A549 (cell line): ENCODE measurements at regions not wholly inside any gene's neighbourhood (a gene's known extent, or its start where the extent isn't known, plus 50 kb on each side); places are given as distances from the start of the nearest gene placed in this dataset.

Source experiments
- ATAC-seq, 2 experiments: fragments of 200-7000 bp in 1 of 2; fragments of >200 bp in 1 of 2; cut with Nextera tagmentation in 1 of 2; cut with Tn5 transposase in 1 of 2; 3 replicates each; pipeline versions ENCODE4 v1.8.0 to v1.9.1; 2018 to 2020; ENCODE audit warnings: mild to moderate bottlenecking in 1 of 2, moderate library complexity in 1 of 2
- CTCF ChIA-PET: fragments of 300-600 bp; sonication (Branson Sonifier 250); formaldehyde crosslinking; extraction: SDS; loops from one replicate; lab custom pipeline; 2021; ENCODE audit warnings: antibody characterized with exemption, inconsistent platforms; lab: Yijun Ruan, JAX
- POLR2A ChIA-PET: fragments of 350-600 bp; formaldehyde crosslinking; extraction: SDS; loops from one replicate; lab custom pipeline; 2021; ENCODE audit warnings: antibody characterized with exemption, inconsistent platforms; lab: Yijun Ruan, JAX
- DNase-seq, 2 experiments: peaks; one replicate each; pipeline versions ENCODE4 v3.0.0 to v3.0.0-alpha.2; 2011 to 2016; ENCODE audit warnings: low read depth in 1 of 2, low spot score in 1 of 2
- FAIRE-seq: peaks from 2 replicates; lab custom pipeline; 2011; peaks lifted over from hg19 to GRCh38; lab: Jason Lieb, UNC
- H3K27ac ChIP-seq, 2 experiments: fragments of >200 bp; sonication (Bioruptor Twin); formaldehyde crosslinking; 3 replicates each; pipeline ENCODE4 v1.5.1; 2016 to 2017
- H3K4me1 ChIP-seq: fragments of >200 bp; sonication (Bioruptor Twin); formaldehyde crosslinking; 3 replicates; pipeline ENCODE4 v1.6.1; 2016
- H3K4me2 ChIP-seq: fragments of >200 bp; sonication (Bioruptor Twin); formaldehyde crosslinking; 3 replicates; pipeline ENCODE4 v1.6.1; 2016
- H3K4me3 ChIP-seq: fragments of >200 bp; sonication (Bioruptor Twin); formaldehyde crosslinking; 3 replicates; pipeline ENCODE4 v1.5.1; 2016
- H3K9me3 ChIP-seq: fragments of >200 bp; sonication (Bioruptor Twin); formaldehyde crosslinking; 3 replicates; pipeline ENCODE4 v1.6.1; 2016
- CBX8 ChIP-seq: fragments of 200-600 bp; sonication (generic); IDR thresholded peaks from 2 replicates; pipeline ENCODE4 v1.6.1; 2016
- CEBPB ChIP-seq, 2 experiments: fragments of >200 bp in 1 of 2; sonication (Bioruptor Twin) in 1 of 2; formaldehyde crosslinking in 1 of 2; IDR thresholded peaks; 2 replicates each; pipeline ENCODE4 v1.6.1; 2012 to 2016
- CHD4 ChIP-seq: fragments of 200-600 bp; sonication (generic); IDR thresholded peaks from 2 replicates; pipeline ENCODE4 v1.6.1; 2016; ENCODE audit warnings: antibody characterized with exemption, mild to moderate bottlenecking, borderline replicate concordance
- EHF ChIP-seq: fragments of 250-450 bp; sonication (Bioruptor Pico); IDR thresholded peaks from 2 replicates; pipeline ENCODE4 v1.5.0; 2020; ENCODE audit warnings: mild to moderate bottlenecking
- EHMT2 ChIP-seq: fragments of 200-600 bp; sonication (generic); IDR thresholded peaks from 2 replicates; pipeline ENCODE4 v1.6.1; 2016; ENCODE audit warnings: antibody characterized with exemption, low read depth, mild to moderate bottlenecking, moderate library complexity
- ELK1 ChIP-seq: fragments of 150-350 bp; IDR thresholded peaks from 2 replicates; pipeline ENCODE4 v1.6.1; 2014; ENCODE audit warnings: low read depth, mild to moderate bottlenecking, low read length
- EP300 ChIP-seq, 2 experiments: fragments of >200 bp; sonication (Bioruptor Twin); formaldehyde crosslinking; IDR thresholded peaks; 2 replicates in 1 of 2; 3 replicates in 1 of 2; pipeline ENCODE4 v1.6.1; 2016 to 2017
- ESRRA ChIP-seq: fragments of 150-350 bp; IDR thresholded peaks from 2 replicates; pipeline ENCODE4 v1.6.1; 2014; ENCODE audit warnings: mild to moderate bottlenecking, low read length, borderline replicate concordance
- FOSB ChIP-seq: fragments of 250-450 bp; sonication (Bioruptor Pico); IDR thresholded peaks from 2 replicates; pipeline ENCODE4 v1.5.0; 2020; ENCODE audit warnings: mild to moderate bottlenecking, moderate library complexity
- FOSL2 ChIP-seq, 2 experiments: fragments of 450-650 bp in 1 of 2; fragments of >200 bp in 1 of 2; sonication (Bioruptor Twin) in 1 of 2; formaldehyde crosslinking; IDR thresholded peaks; 2 replicates each; pipeline versions ENCODE4 v1.5.0 to v1.6.1; 2016 to 2020; ENCODE audit warnings: mild to moderate bottlenecking in 1 of 2, moderate library complexity in 1 of 2
- GATA3 ChIP-seq: IDR thresholded peaks from 2 replicates; pipeline ENCODE4 v1.6.1; 2012; ENCODE audit warnings: borderline replicate concordance
- MAFK ChIP-seq: fragments of 450-650 bp; IDR thresholded peaks from 2 replicates; pipeline ENCODE4 v1.6.1; 2014; ENCODE audit not compliant: partially characterized antibody
- MAZ ChIP-seq: fragments of 150-350 bp; IDR thresholded peaks from 2 replicates; pipeline ENCODE4 v1.6.1; 2014; ENCODE audit warnings: antibody characterized with exemption, low read depth, low read length, borderline replicate concordance
- NFE2L2 ChIP-seq: fragments of 150-350 bp; conservative IDR thresholded peaks from 2 replicates; pipeline ENCODE4 v1.6.1; 2014; ENCODE audit warnings: low read length
- PHF8 ChIP-seq: fragments of 200-600 bp; sonication (generic); IDR thresholded peaks from 2 replicates; pipeline ENCODE4 v1.6.1; 2016; ENCODE audit warnings: low read depth, mild to moderate bottlenecking, antibody characterized with exemption, moderate library complexity, borderline replicate concordance
- POLR2A ChIP-seq: IDR thresholded peaks from 2 replicates; pipeline ENCODE4 v1.6.1; 2012; ENCODE audit warnings: mild to moderate bottlenecking, low read length
- POLR2AphosphoS2 ChIP-seq: conservative IDR thresholded peaks from 2 replicates; pipeline ENCODE4 v1.6.1; 2012; ENCODE audit warnings: low read length, improper control_type of control experiment, inconsistent platforms
- RAD21 ChIP-seq, 2 experiments: fragments of >200 bp in 1 of 2; sonication (Bioruptor Twin) in 1 of 2; formaldehyde crosslinking in 1 of 2; IDR thresholded peaks in 1 of 2; conservative IDR thresholded peaks in 1 of 2; 2 replicates in 1 of 2; 3 replicates in 1 of 2; pipeline ENCODE4 v1.6.1; 2012 to 2018; ENCODE audit warnings: inconsistent platforms in 1 of 2
- SMC3 ChIP-seq: fragments of >200 bp; sonication (Bioruptor Twin); formaldehyde crosslinking; IDR thresholded peaks from 3 replicates; pipeline ENCODE4 v1.6.1; 2018; ENCODE audit warnings: inconsistent platforms
- SREBF2 ChIP-seq: fragments of 450-650 bp; IDR thresholded peaks from 2 replicates; pipeline ENCODE4 v1.6.1; 2014; ENCODE audit warnings: mild to moderate bottlenecking, moderate library complexity
- TP53 ChIP-seq: fragments of 250-450 bp; sonication (Bioruptor Pico); IDR thresholded peaks from 2 replicates; pipeline ENCODE4 v1.5.0; 2021; ENCODE audit warnings: mild to moderate bottlenecking, moderate library complexity
- ZC3H11A ChIP-seq: fragments of 450-650 bp; IDR thresholded peaks from 2 replicates; pipeline ENCODE4 v1.6.1; 2014; ENCODE audit warnings: antibody characterized with exemption, mild to moderate bottlenecking
- ZNF302 ChIP-seq: fragments of 250-450 bp; sonication (Bioruptor Pico); IDR thresholded peaks from 2 replicates; pipeline ENCODE4 v1.9.0; 2021; ENCODE audit warnings: inconsistent platforms, mild to moderate bottlenecking, moderate library complexity
- WGBS: methylation state at CpG from one replicate; pipeline ENCODE4 v1.1.6; 2017; ENCODE audit errors: missing lambda C conversion rate; 5-methylcytosine and 5-hydroxymethylcytosine counted together
- TF ChIP-seq, protein P1 (sequence below): fragments of >200 bp; sonication (Bioruptor Twin); formaldehyde crosslinking; IDR thresholded peaks from 2 replicates; pipeline ENCODE4 v1.6.1; 2016
- TF ChIP-seq, protein P2 (sequence below): fragments of >200 bp; sonication (Bioruptor Twin); formaldehyde crosslinking; IDR thresholded peaks from 3 replicates; pipeline ENCODE4 v1.5.1; 2016
- TF ChIP-seq, protein P3 (sequence below): IDR thresholded peaks from 2 replicates; pipeline ENCODE4 v1.6.1; 2012; ENCODE audit warnings: low read depth, borderline replicate concordance
- TF ChIP-seq, protein P4 (sequence below): fragments of 450-650 bp; IDR thresholded peaks from 2 replicates; pipeline ENCODE4 v1.6.1; 2014; ENCODE audit warnings: antibody characterized with exemption

DNA sequence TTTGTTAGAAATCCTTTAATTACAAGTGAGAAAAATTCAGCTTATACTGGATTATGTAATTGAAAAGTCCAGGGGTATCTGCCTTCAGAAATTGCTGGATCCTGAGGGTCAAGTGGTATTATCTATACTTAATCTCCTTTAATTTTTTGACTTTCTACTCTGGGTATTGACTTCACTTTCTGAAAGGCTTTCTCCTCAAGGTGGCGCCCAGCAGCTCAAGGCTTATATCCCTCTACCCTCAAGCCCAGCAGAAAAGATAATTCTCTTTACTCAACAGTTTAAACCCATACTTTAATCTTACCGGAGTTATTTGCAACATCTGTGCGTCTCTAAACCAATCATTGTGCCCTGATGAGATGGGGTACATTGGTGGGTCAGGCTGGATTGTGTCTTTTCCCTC is 129.5 kb downstream of the LARP7 start:
- DNase-seq = peak in 1 of 2 experiments; percentile 23

DNA sequence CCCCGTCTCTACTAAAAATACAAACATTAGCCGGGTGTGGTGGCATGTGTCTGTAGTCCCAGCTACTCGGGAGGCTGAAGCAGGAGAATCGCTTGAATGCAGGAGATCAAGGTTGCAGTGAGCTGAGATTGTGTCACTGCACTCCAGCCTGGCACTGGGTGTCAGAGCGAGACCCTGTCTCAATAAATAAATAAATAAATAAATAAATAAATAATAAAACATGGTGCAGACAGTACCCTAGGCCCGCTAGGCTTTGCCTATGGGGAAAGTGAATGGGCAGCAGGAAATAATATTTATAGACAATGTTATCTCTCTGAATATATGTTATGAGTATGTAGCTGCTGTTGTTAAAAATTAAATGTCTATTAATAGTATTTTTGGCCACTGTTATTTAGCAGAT is 130.4 kb downstream of the LARP7 start:
- ATAC-seq (no peak), FAIRE-seq (no peak), DNase-seq (no peak)
- ChIA-PET CTCF (no interaction called here), POLR2A (no interaction called here)
- Histone ChIP-seq H3K4me2 (no peak overlapping the region), H3K4me1 (no peaks in the 10 kb centered on the region), H3K4me3 (no peak overlapping the region), H3K9me3 (no peaks in the 10 kb centered on the region), H3K27ac (no peak overlapping the region)
- 51% methylated on average over 5 of the region's 6 CpGs for WGBS
- TF ChIP-seq ESRRA (no peak), TP53 (CRISPR knock-in tag) (no peak), CEBPB (IDR thresholded peaks at IDR 0.05) (no peak), ZNF302 (no peak), ZC3H11A (peak; percentile 34; the same call in 1 of the 2 replicates), CHD4 (no peak)

More for the DNA sequence above, 129.5 kb downstream of the LARP7 start:
- H3K4me2 ChIP-seq = no peak overlapping the region
- H3K9me3 ChIP-seq = no peaks in the 10 kb centered on the region
- H3K4me1 ChIP-seq = no peaks in the 10 kb centered on the region
- no peak overlapping the region for H3K27ac ChIP-seq
- WGBS = 32% methylated on average over 3 of the region's 3 CpGs
- no peak overlapping the region for H3K4me3 ChIP-seq
- FAIRE-seq (no peak), ATAC-seq (peak; percentile 70 to 78; a peak in 4 of 6 replicates)
- ChIA-PET CTCF (interaction anchor here (0.7 to 2.4 kb wide), 14 partner anchors 9 to 476 kb away, joined by 3 to 22 read pairs (median 3); no protein-coding TSS in a partner anchor), POLR2A (no interaction called here)
- TF ChIP-seq CEBPB (IDR thresholded peaks at IDR 0.05) (no peak), GATA3 (no peak), RAD21 (conservative IDR thresholded peaks at IDR 0.05 in 1 of 2, IDR thresholded peaks at IDR 0.05 in 1 of 2) (0 out of 5 replicates have a peak, but pooled peaks of 1 of the 2 experiments have one; percentile 15), NFE2L2 (no peak), ZNF302 (no peak), ELK1 (no peak), ESRRA (no peak), PHF8 (no peak), SMC3 (peak; percentile 31; the same call in 1 of the 3 replicates), POLR2AphosphoS2 (no peak), FOSL2 (IDR thresholded peaks at IDR 0.05) (no peak), FOSL2 (CRISPR knock-in tag; IDR thresholded peaks at IDR 0.05) (no peak), ZC3H11A (no peak), CBX8 (no peak)
- TF ChIP-seq, protein P1, sequence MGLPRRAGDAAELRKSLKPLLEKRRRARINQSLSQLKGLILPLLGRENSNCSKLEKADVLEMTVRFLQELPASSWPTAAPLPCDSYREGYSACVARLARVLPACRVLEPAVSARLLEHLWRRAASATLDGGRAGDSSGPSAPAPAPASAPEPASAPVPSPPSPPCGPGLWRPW = no peak
- TF ChIP-seq, protein P2, sequence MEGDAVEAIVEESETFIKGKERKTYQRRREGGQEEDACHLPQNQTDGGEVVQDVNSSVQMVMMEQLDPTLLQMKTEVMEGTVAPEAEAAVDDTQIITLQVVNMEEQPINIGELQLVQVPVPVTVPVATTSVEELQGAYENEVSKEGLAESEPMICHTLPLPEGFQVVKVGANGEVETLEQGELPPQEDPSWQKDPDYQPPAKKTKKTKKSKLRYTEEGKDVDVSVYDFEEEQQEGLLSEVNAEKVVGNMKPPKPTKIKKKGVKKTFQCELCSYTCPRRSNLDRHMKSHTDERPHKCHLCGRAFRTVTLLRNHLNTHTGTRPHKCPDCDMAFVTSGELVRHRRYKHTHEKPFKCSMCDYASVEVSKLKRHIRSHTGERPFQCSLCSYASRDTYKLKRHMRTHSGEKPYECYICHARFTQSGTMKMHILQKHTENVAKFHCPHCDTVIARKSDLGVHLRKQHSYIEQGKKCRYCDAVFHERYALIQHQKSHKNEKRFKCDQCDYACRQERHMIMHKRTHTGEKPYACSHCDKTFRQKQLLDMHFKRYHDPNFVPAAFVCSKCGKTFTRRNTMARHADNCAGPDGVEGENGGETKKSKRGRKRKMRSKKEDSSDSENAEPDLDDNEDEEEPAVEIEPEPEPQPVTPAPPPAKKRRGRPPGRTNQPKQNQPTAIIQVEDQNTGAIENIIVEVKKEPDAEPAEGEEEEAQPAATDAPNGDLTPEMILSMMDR = peak; percentile 18; the same call in 1 of the 3 replicates
- TF ChIP-seq, protein P3, sequence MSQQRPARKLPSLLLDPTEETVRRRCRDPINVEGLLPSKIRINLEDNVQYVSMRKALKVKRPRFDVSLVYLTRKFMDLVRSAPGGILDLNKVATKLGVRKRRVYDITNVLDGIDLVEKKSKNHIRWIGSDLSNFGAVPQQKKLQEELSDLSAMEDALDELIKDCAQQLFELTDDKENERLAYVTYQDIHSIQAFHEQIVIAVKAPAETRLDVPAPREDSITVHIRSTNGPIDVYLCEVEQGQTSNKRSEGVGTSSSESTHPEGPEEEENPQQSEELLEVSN = no peak

DNA sequence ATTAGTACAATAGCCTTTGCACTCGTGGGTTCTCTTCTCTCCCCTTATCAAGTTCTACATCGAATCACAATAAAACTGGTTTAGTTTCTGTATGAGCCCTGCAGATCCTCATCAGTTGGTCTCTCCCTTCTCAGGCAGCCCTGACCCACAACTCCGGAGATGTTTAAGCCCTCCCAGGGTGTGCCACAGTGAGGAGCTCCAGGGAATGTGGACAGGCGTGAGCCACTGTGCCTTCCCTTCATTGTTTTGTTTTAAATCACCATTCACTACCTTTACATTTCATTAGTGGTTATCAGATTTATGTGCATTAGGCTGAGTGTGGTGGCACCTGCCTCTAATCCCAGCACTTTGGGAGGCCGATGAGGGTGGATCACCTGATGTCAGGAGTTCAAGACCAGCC is 133.2 kb downstream of the LARP7 start:
- no peak for TF ChIP-seq MAFK
- no peak for TF ChIP-seq SREBF2
- no peak for TF ChIP-seq EHMT2
- TF ChIP-seq, protein P4, sequence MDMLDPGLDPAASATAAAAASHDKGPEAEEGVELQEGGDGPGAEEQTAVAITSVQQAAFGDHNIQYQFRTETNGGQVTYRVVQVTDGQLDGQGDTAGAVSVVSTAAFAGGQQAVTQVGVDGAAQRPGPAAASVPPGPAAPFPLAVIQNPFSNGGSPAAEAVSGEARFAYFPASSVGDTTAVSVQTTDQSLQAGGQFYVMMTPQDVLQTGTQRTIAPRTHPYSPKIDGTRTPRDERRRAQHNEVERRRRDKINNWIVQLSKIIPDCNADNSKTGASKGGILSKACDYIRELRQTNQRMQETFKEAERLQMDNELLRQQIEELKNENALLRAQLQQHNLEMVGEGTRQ = no peak
- TF ChIP-seq CBX8 = no peak
- TF ChIP-seq, protein P2 = no peak
- no peak for TF ChIP-seq POLR2A
- TF ChIP-seq FOSB = no peak
- no peak for TF ChIP-seq MAZ
- no peak for TF ChIP-seq NFE2L2
- TF ChIP-seq TP53 (CRISPR knock-in tag) = no peak
- TF ChIP-seq EHF = no peak
- no peak for TF ChIP-seq GATA3
- TF ChIP-seq EP300 (IDR thresholded peaks at IDR 0.05) = no peak
- TF ChIP-seq, all 56 proteins: peak for 0
- WGBS = 58% methylated on average over 5 of the region's 5 CpGs
- ChIA-PET CTCF (no interaction called here), POLR2A (no interaction called here)
- Histone ChIP-seq H3K4me2 (no peak overlapping the region), H3K27ac (no peak overlapping the region), H3K9me3 (no peaks in the 10 kb centered on the region), H3K4me3 (no peak overlapping the region), H3K4me1 (no peaks in the 10 kb centered on the region)
- DNase-seq (no peak), ATAC-seq (no peak), FAIRE-seq (no peak)
